ENCODE measurements at regions not wholly inside any gene's neighbourhood (a gene's known extent, or its start where the extent isn't known, plus 50 kb on each side); places are given as distances from the start of the nearest gene placed in this dataset.

- CTCF ChIA-PET (ENCODE audit: unreplicated experiment), result no interaction called here
- Histone ChIP-seq H2AFZ (ENCODE audit: low read length) (no peak overlapping the region), H3K36me3 (ENCODE audit: insufficient read depth, low read length) (no peaks in the 10 kb centered on the region), H3K9me2 (ENCODE audit: insufficient read depth, low read length) (no peaks in the 10 kb centered on the region), H3K79me2 (ENCODE audit: insufficient read depth, low read depth, low read length) (no peaks in the 10 kb centered on the region), H3K4me2 (ENCODE audit: low read length) (no peak overlapping the region), H4K20me1 (ENCODE audit: insufficient read depth, low read length) (no peaks in the 10 kb centered on the region), H3K27ac (ENCODE audit: low read depth, low read length, poor library complexity, severe bottlenecking) (no peak overlapping the region), H3K4me3 (ENCODE audit: low read depth, low read length, poor library complexity, severe bottlenecking) (no peak overlapping the region), H3K4me1 (ENCODE audit: insufficient read depth, low read length, poor library complexity, severe bottlenecking) (no peaks in the 10 kb centered on the region), H3K9me3 (ENCODE audit: low read length) (no peaks in the 10 kb centered on the region)
- no TSS peak for BruUV-seq (replicated peaks)
- DNase-seq (ENCODE audit: low spot score), result no peak
- TF ChIP-seq EZH2phosphoT487 (IDR thresholded peaks at IDR 0.05; ENCODE audit: borderline replicate concordance, low read depth, low read length) (no peak), CTCF (conservative IDR thresholded peaks at IDR 0.05; ENCODE audit: low read length) (no peak)
- POLR2A ChIA-PET, result no interaction called here
- intact Hi-C loops (cut with micrococcal nuclease; ENCODE audit: unreplicated experiment), result no loop called here
These were observed 328.3 kb upstream of the DIO3 start for GRCh38 chr14:101233021-101233366.

GRCh38 chr14:101233391-101233790 lies 327.9 kb upstream of the DIO3 start:
- POLR2A ChIA-PET, result no interaction called here

GRCh38 chr14:101233808-101234207 lies 327.5 kb upstream of the DIO3 start:
- no peaks in the 10 kb centered on the region for H3K36me3 ChIP-seq (ENCODE audit: insufficient read depth, low read length)
- H3K4me3 ChIP-seq (ENCODE audit: low read depth, low read length, poor library complexity, severe bottlenecking), result no peak overlapping the region
- H3K27ac ChIP-seq (ENCODE audit: low read depth, low read length, poor library complexity, severe bottlenecking), result no peak overlapping the region
- no peak overlapping the region for H3K4me2 ChIP-seq (ENCODE audit: low read length)
- intact Hi-C loops (cut with micrococcal nuclease; ENCODE audit: unreplicated experiment), result no loop called here
- no peaks in the 10 kb centered on the region for H3K9me2 ChIP-seq (ENCODE audit: insufficient read depth, low read length)
- no peaks in the 10 kb centered on the region for H3K79me2 ChIP-seq (ENCODE audit: insufficient read depth, low read depth, low read length)
- ChIA-PET POLR2A (interaction anchor here (0.6 kb wide), 1 partner anchor 365 kb away, joined by 3 read pairs; no protein-coding TSS in a partner anchor), CTCF (ENCODE audit: unreplicated experiment) (no interaction called here)
- TF ChIP-seq CTCF (conservative IDR thresholded peaks at IDR 0.05; ENCODE audit: low read length), result no peak
- no peaks in the 10 kb centered on the region for H4K20me1 ChIP-seq (ENCODE audit: insufficient read depth, low read length)
- H3K9me3 ChIP-seq (ENCODE audit: low read length), result no peaks in the 10 kb centered on the region
- no peaks in the 10 kb centered on the region for H3K4me1 ChIP-seq (ENCODE audit: insufficient read depth, low read length, poor library complexity, severe bottlenecking)
- no TSS peak for BruUV-seq (replicated peaks)
- DNase-seq (ENCODE audit: low spot score), result no peak
- H2AFZ ChIP-seq (ENCODE audit: low read length), result no peak overlapping the region

More at GRCh38 chr14:101233391-101233790, 327.9 kb upstream of the DIO3 start:
- Histone ChIP-seq H3K9me2 (ENCODE audit: insufficient read depth, low read length) (no peaks in the 10 kb centered on the region), H3K9me3 (ENCODE audit: low read length) (no peaks in the 10 kb centered on the region), H3K79me2 (ENCODE audit: insufficient read depth, low read depth, low read length) (no peaks in the 10 kb centered on the region), H2AFZ (ENCODE audit: low read length) (no peak overlapping the region), H3K4me2 (ENCODE audit: low read length) (no peak overlapping the region), H3K4me3 (ENCODE audit: low read depth, low read length, poor library complexity, severe bottlenecking) (no peak overlapping the region), H3K36me3 (ENCODE audit: insufficient read depth, low read length) (no peaks in the 10 kb centered on the region), H3K4me1 (ENCODE audit: insufficient read depth, low read length, poor library complexity, severe bottlenecking) (no peaks in the 10 kb centered on the region), H3K27ac (ENCODE audit: low read depth, low read length, poor library complexity, severe bottlenecking) (no peak overlapping the region), H4K20me1 (ENCODE audit: insufficient read depth, low read length) (no peaks in the 10 kb centered on the region)
- intact Hi-C loops (cut with micrococcal nuclease; ENCODE audit: unreplicated experiment), result no loop called here
- TF ChIP-seq CTCF (conservative IDR thresholded peaks at IDR 0.05; ENCODE audit: low read length) (no peak), EZH2phosphoT487 (IDR thresholded peaks at IDR 0.05; ENCODE audit: borderline replicate concordance, low read depth, low read length) (no peak)
- no TSS peak for BruUV-seq (replicated peaks)
- no peak for DNase-seq (ENCODE audit: low spot score)
- CTCF ChIA-PET (ENCODE audit: unreplicated experiment), result no interaction called here

All from OCI-LY7 (cell line).